HG02759 (cell line): ENCODE measurements at regions not wholly inside any gene's neighbourhood (a gene's known extent, or its start where the extent isn't known, plus 50 kb on each side); places are given as distances from the start of the nearest gene placed in this dataset.
"Not testable (repeated sequence)": the region's sequence is repeated elsewhere in the genome, so short reads cannot be mapped to it uniquely, and the experiment has no call there.

Source experiments
- ATAC-seq: cut with Tn5 transposase; IDR thresholded peaks from one replicate; pipeline ENCODE4 v1.9.1; 2021; ENCODE audit warnings: mild to moderate bottlenecking, moderate library complexity; ENCODE audit not compliant: unreplicated experiment

GRCh38 chr2:185984670-185985069 is 246.1 kb downstream of the FSIP2 start:
- ATAC-seq: no peak

GRCh38 chr2:185988907-185989306 is 250.3 kb downstream of the FSIP2 start:
- ATAC-seq: not testable (repeated sequence)

DNA sequence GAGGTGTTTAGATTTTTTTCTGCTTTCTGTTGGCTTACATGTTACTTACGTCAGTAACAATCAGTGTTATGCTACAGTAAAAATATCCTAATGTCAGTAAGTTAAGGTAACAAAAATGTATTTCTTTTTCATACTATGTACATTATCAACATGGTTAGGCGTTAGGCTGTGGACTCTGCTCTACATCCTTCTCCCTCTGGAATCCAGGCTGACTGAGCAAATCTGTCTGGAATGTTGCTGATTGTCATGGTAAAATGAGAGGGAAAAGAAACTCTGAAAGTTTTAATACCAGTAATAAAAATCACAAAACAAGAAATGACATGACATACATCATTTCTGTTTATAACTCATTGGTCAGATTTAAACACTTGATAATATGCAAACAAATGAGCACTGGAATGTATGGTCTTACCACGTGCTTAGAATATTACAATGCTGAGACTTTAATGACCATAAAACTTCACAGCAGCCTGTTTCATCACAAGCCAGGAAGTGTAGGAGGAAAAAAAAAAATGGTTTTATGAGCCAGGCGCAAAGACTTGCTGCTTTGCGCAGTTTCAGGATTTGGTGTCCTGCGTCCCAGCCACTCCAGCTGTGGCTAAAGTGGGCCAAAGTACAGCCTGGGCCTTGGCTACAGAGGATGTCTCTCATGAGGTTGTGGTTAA is 252.4 kb downstream of the FSIP2 start:
- ATAC-seq: no peak

DNA sequence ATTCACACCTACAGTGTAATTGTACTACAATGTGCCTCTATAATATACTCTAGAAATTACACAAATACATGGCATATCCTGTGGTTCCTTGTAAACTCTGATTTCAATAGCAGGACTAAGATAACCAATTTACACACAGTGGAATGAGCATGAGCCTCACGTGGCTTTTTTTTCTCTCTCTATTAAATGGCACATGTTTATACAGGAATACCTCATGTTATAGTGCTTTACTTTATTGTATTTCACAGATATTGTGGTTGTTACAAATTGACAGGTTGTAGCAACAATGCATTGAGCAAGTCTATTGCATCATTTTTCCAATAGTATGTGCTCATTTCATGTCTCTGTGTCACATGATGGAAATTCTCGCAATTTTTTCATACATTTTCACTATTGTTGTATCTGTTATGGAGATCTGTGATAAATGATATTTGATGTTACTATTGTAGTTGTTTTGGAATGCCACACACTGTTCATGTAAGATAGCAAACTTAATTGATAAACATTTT is 260.0 kb downstream of the FSIP2 start:
- no peak for ATAC-seq

DNA sequence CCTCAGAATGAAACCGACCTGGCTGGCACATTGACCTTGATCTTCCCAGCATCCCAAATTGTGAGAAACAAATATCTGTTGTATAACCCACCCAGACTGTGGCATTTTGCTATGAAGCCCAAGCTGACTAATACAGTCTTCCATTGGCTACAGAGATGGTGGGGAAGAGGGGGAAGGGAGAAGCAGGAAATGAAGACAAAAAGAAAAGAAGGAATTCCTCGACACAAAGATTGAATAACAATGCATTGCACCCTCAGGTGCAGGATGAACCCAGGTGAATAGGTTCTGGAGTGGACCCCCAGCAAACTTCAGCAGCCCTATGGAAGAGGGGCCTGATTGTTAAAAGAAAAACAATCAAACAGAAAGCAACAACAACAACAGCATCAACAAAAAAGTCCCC is 270.7 kb downstream of the FSIP2 start:
- no peak for ATAC-seq

- ATAC-seq: no peak
Measured at GRCh38 chr2:186017278-186017677, 278.7 kb downstream of the FSIP2 start.

- ATAC-seq: no peak
Measured at GRCh38 chr2:186024921-186025320, 286.3 kb downstream of the FSIP2 start.

DNA sequence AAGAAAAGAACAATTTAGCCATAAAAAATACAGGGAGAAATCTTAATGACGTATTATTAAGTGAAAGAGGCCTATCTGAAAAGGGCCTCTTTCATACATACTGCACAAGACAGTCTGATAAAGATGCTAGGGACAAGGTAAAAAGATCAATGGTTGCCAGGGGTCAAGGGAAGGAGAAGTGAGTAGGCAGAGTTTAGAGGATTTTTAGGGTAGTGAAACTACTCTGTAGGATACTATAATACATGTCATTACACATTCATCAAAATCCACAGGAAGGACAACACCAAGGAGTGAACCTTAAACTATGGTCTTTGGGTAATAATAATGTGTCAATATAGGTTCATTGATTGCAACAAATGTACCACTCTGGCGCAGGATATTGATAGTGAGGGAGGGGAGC is 289.3 kb downstream of the FSIP2 start:
- peak; percentile 69 for ATAC-seq

- no peak for ATAC-seq
Measured at GRCh38 chr2:186031229-186031628, 292.6 kb downstream of the FSIP2 start.

DNA sequence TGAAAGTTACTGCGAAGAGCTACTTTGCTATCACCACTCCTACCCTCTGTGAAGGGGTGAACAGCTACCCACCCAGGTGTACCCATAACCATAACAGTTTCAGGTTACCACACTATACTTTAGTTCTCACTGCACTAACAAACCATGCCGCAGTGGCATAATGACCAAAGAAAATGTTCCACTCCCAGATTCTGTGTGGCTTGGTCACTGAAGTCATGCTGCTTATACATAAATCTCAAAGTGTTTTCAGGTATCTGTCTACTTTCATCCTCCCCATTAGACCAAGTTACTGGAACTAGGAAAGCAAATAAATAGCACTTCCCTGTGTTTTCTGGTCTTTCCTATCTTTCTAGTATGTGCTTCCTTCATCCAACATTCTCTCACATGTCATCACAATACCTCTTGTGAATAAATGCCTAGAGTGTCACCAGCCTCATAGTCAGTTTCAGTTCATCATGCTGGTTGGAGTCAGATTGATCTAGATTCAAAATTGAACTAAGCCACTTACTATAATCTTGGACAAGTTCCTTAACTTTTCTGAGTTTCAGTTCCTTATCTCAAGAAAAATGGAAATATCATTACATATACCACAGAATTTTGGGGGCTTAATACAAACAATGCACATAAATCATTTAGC is 293.6 kb downstream of the FSIP2 start:
- no peak for ATAC-seq

DNA sequence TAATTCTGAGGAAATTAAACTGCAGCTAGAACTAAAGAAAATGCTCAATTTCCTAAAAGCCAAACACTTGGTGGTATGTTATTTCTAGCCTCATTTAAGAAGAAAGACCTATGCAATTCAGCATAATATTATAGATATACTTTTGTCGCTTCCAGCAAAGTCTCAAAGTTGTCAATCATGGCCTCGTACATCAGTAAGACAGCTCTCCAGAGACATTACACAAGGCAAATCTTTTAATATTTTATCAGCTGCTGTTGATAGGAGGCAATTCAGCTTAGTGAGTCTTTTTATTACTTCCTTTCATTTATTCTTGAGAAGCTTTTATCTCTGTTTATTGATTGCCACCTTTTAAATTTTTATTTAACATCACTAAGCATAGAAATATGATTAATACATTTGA is 294.3 kb downstream of the FSIP2 start:
- no peak for ATAC-seq

DNA sequence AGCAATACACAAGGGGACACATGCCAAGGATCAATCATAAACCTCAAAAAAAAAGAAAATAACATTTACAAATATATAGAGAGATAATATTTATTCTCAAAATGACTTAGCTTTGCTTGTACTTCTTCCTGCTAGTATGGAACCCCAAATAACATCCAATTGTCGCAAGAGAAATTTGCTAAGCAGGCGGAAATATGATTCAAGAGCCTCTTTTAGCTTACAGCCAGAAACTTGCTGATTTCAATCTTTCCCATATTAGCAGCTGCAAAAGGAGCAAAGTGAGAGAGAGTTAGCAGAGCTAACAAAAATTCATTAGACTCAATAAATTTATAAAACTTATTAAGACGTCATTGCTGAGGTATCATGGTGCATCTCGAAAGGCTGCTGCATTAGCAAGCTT is 294.9 kb downstream of the FSIP2 start:
- no peak for ATAC-seq

GRCh38 chr2:186036862-186037449 is 298.4 kb downstream of the FSIP2 start:
- ATAC-seq: no peak

DNA sequence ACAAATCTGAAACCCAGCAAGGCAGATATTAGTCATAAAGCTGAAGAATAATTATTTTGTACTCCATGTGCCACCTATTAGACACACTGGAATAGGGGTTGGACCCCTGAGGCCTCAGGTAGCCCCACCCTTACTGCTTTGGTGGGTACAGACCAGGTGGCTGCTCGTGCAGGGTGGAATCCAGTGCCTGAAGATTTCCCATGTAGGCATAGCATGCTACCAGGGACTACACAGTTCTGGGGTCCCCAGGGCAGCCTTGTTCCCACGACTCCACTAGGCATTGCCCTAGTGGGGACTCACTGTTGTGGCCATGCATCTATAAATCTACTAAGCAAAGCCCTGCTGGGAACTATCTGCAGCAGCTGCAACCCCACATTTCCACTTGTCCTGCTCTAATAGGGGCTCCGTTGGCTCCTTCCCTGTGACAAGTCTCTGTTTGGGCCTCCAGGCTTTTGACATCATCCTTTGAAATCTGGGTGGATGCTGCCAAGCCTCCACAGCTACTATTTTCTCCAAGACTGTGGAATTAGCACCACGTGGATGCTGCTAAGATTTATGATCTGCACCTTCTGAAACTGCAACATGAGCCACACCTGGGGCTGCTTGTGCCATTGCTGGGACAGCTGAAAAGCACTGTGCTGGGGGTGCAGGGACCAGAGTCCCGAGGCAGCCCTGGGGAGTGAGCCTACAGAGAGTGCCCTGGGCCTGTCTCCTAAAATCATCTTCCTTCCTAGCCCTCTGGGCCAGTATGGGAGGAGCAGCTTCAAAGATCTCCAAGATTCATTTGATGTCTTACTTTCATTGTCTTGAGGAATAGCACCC is 303.8 kb downstream of the FSIP2 start:
- ATAC-seq: no peak

DNA sequence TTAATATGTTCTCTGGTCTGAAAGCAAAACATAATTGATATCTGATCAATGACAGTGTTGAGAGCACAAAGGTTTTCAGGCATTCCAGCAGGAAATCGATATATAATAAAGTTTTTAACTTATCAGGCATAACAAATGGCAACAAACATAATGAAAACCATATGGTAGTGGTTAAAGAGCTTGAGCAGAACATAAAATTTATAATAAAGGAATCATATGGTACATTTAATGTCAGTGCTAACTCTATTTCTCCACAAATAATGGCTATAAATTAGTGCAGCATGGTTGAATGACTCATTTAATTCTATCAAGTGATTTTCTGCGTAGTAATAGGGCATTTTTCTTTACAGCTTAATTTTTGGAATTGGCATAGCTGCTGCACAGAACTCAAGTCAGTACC is 306.2 kb downstream of the FSIP2 start:
- no peak for ATAC-seq

DNA sequence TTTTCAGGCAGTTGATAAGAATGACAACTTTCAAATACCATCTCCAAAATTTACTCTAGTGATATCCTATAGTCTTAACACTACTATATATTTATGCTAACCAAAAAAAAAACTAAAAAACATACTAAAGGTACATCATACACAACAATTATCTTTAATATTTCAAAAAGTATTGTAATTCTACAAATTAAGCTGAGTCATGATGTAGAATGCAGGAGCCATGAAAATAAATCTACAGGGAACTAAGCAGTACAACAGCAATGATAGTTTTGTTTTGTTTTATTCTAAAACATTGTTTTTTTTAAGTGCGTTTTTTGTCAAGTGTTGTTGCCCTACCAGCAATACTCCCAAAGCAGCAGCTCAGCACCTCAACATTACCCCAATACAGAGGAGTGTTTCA is 314.3 kb downstream of the FSIP2 start:
- no peak for ATAC-seq

GRCh38 chr2:186058614-186059013 is 320.0 kb downstream of the FSIP2 start:
- no peak for ATAC-seq

DNA sequence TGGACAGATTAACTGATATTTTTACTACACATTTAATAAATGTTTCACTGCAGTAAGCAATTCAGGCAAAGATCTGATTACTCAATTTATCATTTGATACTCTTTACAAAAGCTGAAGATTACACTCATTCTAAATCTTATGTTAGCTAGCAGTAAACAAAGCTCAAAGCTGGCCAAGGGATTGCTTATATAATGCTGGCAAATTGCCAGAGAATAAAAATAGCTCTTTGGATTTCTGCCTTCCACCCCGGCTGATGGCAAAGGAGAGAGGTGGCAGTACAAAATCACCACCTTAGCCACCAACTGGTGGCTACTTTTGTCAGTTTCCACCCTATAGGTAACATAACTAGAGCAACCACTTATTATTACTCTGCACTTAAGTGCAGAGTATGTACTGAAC is 320.5 kb downstream of the FSIP2 start:
- no peak for ATAC-seq

GRCh38 chr2:186060744-186061440 is 322.3 kb downstream of the FSIP2 start:
- ATAC-seq: no peak

- ATAC-seq: no peak
Measured at GRCh38 chr2:186064507-186064906, 325.9 kb downstream of the FSIP2 start.

DNA sequence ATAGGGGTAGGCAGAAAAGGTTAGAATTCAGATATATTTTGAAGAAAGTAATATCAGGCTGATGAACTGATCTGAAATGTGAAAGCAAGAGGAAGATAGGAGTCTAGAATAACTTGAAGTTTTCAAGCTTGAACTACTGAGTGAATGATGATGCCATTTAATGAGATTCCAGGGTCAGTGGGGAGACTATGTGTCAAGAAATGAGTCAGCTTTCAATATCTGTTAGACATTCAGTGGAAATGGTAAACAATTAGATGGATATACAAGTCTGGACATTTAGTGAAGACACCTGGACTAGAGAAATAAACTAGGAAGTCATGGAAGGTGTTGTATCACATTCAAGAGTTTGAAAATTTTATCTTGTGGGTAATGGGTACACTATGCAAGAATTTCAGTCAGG is 326.9 kb downstream of the FSIP2 start:
- no peak for ATAC-seq
